ENCODE measurements at regions not wholly inside any gene's neighbourhood (a gene's known extent, or its start where the extent isn't known, plus 50 kb on each side); places are given as distances from the start of the nearest gene placed in this dataset.
A peak's percentile ranks its signal among the peaks of the same experiment; 100 is the strongest.
"Not testable (repeated sequence)": the region's sequence is repeated elsewhere in the genome, so short reads cannot be mapped to it uniquely, and the experiment has no call there.

DNA sequence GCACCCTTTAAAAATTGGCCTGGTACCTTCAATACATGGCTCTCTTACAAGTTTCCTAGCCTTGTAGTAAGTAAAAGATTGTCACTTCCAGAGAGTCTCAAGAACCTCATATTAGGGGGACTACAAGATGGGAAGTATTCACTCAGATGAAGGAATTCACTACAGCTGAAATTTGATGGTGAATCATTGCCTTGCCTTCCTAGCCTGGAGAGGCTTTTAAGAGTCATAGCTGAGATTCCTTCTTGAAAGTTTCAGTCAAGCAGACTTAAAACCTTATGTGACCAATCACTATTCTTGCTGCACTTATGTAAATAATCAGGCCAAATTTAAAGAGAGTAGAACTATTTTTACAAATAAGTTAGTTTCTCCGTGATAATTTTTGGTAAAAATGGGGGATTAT, 451.6 kb downstream of the TRHDE start:
- H3K4me3 Mint-ChIP-seq: no peak overlapping the region

DNA sequence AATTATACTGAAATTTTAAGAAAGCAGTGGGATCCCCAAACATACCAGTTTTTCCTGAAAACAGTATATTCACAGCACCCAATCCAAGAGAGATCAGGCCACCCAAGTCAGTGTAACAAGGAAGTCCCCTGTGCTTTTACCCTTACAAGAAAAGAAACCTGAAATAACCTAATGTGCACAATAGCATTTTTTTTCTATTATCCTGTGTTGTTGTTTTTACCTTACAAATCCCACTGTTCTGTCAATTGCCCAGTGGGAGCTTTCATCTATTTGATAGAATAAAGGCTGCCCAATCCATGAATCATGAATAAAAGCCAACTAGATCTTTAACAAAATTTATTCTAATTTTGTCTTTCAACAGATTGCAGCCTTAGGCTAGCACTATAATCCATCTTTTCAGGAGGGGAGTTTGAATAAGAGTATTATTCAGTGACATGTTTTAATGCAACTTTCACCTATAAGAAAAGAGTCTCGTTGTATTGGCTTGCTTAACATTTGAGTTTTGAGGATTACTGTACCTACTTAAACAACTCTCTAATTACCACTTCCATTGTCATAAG, 457.4 kb downstream of the TRHDE start:
- Mint-ChIP-seq H3K4me3 (no peak overlapping the region), H3K4me1 (no peaks in the 10 kb centered on the region), H3K27me3 (no peaks in the 10 kb centered on the region), H3K9me3 (peaks cover 0 to 3% of the 10 kb centered on the region in 2 donors), H3K27ac (no peak overlapping the region)
- DNase-seq: no peak
- no peak for ATAC-seq

More for the DNA sequence above, 451.6 kb downstream of the TRHDE start:
- DNase-seq: no peak
- H3K9me3 Mint-ChIP-seq: peaks cover 0 to 10% of the 10 kb centered on the region in 2 donors
- ATAC-seq: no peak
- H3K27me3 Mint-ChIP-seq: no peaks in the 10 kb centered on the region
- no peaks in the 10 kb centered on the region for H3K4me1 Mint-ChIP-seq
- no peak overlapping the region for H3K27ac Mint-ChIP-seq

DNA sequence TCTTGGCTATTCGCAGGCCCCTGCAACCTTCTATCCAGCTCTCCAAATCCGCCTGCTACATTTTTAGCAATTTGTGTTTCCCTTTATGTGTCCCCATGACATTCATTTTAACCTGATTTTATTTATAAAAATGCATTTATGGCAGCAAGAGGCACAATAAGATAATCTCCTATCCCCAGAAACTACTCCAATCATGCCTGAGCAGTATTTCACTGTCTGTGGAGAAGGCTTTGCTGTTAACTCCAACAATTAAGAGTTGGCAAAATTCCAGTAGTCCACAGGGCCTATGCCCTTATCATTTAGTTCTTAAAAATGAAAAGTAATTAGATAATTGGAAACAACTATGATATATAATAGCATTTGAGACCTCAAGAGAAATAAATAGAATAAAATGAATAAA, 462.4 kb downstream of the TRHDE start:
- DNase-seq (no peak), ATAC-seq (no peak)
- Mint-ChIP-seq H3K27ac (no peak overlapping the region), H3K9me3 (no peaks in the 10 kb centered on the region), H3K4me1 (no peaks in the 10 kb centered on the region), H3K27me3 (no peaks in the 10 kb centered on the region), H3K4me3 (no peak overlapping the region)

DNA sequence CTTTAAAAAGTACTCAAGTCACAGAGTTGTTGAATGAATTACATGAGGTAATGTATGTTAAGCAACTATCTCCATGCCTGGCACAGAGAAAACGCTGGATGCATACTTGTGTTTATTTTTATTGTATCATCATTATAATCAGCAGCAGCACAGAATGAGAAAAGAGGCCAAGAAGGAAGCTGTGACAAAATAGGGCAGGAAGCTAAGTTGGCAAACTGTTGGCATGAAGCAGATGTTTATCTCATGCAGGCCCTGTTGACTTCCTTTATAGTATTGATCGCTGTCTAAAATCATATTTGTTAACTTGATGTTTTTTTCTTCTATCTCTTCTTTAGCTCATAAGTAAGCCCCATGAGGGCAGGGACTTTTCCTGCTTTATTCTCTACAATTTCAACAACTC, 466.6 kb downstream of the TRHDE start:
- H3K4me3 Mint-ChIP-seq: no peak overlapping the region
- no peak overlapping the region for H3K27ac Mint-ChIP-seq
- H3K4me1 Mint-ChIP-seq: no peaks in the 10 kb centered on the region
- no peaks in the 10 kb centered on the region for H3K27me3 Mint-ChIP-seq
- ATAC-seq: no peak
- no peak for DNase-seq
- H3K9me3 Mint-ChIP-seq: peaks cover 10 to 23% of the 10 kb centered on the region in 2 donors

DNA sequence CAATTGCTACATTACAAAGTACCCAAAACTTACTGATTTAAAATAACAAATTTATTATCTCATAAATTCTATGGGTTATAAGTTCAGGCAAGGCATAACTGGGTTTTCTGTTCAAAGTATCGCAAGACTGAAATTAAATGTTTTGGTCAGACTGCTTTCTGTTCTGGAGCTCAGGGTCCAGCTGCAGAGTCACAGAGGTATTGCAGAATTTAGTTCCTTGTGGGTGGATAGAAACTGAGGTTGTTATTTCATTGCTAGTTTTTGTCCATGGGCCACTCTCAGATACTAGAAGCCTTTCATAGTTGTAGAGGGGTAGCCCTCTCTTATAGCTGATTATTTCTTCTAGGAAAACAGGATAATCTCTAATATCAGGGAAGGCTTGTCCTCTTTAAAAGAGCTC, 467.9 kb downstream of the TRHDE start:
- H3K4me3 Mint-ChIP-seq: no peak overlapping the region
- no peaks in the 10 kb centered on the region for H3K4me1 Mint-ChIP-seq
- no peak for ATAC-seq
- DNase-seq: no peak
- H3K9me3 Mint-ChIP-seq: peaks cover 10 to 23% of the 10 kb centered on the region in 2 donors
- H3K27ac Mint-ChIP-seq: no peak overlapping the region
- no peaks in the 10 kb centered on the region for H3K27me3 Mint-ChIP-seq

DNA sequence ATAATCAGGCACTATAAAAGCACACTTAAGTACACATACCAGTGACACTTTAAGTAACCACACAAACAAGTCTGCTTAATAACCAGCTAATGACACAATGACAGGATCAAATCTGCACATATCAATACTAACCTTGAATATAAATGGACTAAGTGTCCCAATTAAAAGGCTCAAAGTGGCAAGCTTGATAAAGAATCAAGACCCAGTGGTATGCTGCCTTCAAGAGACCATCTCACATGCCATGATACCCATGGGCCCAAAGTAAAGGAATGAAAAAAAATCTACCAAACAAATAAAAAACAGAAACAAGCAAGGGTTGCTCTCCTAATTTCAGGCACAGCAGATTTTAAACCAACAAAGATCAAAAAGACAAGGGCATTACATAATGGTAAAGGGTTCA, 470.4 kb downstream of the TRHDE start:
- peaks cover 10 to 23% of the 10 kb centered on the region in 2 donors for H3K9me3 Mint-ChIP-seq
- DNase-seq (no peak), ATAC-seq (no peak)
- no peaks in the 10 kb centered on the region for H3K27me3 Mint-ChIP-seq
- H3K27ac Mint-ChIP-seq: no peak overlapping the region
- no peaks in the 10 kb centered on the region for H3K4me1 Mint-ChIP-seq
- H3K4me3 Mint-ChIP-seq: no peak overlapping the region

DNA sequence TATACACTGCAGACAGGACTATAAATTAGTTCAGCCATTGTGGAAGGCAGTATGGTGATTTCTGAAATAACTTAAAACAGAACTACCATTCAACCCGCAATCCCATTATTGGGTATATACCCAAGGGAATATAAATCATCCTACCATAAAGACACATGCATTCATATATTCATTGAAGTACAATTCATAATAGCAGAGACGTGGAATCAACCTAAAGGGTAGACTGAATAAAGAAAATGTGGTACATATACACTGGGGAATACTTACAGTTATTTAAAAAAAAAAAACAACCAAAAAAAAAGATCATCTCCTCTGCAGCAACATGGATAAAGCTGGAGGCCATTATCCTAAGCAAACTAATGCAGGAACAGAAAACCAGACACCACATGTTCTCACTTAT, 473.9 kb downstream of the TRHDE start:
- no peaks in the 10 kb centered on the region for H3K4me1 Mint-ChIP-seq
- no peak overlapping the region for H3K4me3 Mint-ChIP-seq
- no peak for ATAC-seq
- DNase-seq: no peak
- H3K27ac Mint-ChIP-seq: peak overlapping the region in 1 of 2 donors; percentile 19
- H3K27me3 Mint-ChIP-seq: no peaks in the 10 kb centered on the region
- H3K9me3 Mint-ChIP-seq: peaks cover 17 to 18% of the 10 kb centered on the region in 2 donors

DNA sequence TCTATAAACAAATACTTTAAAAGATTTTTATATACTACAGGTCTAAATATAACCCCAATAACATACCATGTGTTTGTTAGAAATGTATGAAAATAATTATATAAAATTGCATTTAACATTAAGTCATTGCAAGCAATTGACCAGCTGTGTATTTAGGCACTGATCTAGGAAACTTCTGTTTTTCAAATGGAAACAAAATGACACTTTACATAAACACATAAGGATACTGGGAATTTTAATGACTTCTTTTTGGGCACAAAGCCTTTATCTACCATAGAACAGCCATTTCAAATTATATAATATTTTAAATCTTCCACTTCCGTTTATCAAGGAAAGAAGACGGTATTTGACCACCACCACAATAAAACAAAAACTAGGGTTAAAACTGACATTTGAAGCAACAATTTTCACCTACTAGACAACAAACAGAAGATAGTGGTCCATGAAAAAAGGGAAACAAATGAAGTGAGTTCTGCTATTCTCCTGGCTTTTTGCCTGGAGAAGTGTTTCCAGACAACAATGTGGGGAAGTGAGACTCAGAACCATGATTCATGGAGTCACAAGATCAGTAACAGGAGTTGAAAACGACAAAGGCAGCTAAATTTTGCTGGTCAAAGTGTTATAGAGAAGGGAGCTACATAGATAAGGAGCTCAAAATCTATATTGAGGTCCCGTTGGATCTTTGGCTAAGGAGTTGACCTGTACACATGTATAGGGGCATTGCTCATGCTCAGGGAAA, 475.1 kb downstream of the TRHDE start:
- no peak for DNase-seq
- Mint-ChIP-seq H3K9me3 (peaks cover 8 to 15% of the 10 kb centered on the region in 2 donors), H3K4me1 (no peaks in the 10 kb centered on the region), H3K27ac (no peak overlapping the region), H3K27me3 (no peaks in the 10 kb centered on the region), H3K4me3 (no peak overlapping the region)
- ATAC-seq: no peak

DNA sequence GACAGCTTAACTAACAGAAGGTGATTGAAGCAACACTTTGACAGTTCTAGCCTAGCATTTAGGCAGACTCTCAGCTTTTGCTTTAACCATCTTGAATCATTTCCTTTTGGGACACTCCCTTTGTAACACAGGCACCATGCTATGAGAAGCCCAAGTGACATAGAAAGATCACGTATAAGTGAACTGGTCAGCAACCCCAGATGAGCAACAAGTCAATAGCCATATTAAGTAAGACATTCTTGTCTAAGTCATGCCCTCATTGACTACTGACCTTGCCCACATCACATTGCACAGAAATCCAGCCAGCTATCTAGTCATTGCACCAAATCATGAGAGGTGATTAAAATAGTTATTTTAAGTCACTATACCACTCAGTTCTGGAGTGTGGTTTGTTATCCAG, 476.8 kb downstream of the TRHDE start:
- Mint-ChIP-seq H3K27ac (no peak overlapping the region), H3K27me3 (no peaks in the 10 kb centered on the region)

DNA sequence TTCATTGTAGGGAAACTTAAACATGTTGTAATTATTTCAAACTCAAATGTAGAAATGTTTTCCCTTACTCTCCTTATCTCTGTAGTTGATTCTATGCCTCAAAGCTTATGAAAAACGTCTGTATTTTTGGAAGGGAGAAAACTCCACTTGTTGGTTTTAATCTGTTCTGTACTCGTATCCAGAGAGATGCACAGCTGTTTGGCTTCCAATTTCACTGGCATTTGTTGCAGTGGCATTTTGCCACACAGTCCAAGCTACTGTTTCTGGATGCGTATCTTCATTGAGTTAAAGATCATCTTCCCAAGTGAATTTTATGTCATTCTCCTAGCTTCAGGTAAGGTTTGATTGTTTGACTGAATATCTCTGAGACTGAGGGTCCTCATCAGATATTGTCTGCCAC, 481.4 kb downstream of the TRHDE start:
- H3K4me1 Mint-ChIP-seq: no peaks in the 10 kb centered on the region
- DNase-seq: no peak
- H3K4me3 Mint-ChIP-seq: no peak overlapping the region

More for the DNA sequence above, 476.8 kb downstream of the TRHDE start:
- Mint-ChIP-seq H3K4me3 (no peak overlapping the region), H3K9me3 (peaks cover 0 to 7% of the 10 kb centered on the region in 2 donors), H3K4me1 (no peaks in the 10 kb centered on the region)
- DNase-seq: no peak
- ATAC-seq: no peak

DNA sequence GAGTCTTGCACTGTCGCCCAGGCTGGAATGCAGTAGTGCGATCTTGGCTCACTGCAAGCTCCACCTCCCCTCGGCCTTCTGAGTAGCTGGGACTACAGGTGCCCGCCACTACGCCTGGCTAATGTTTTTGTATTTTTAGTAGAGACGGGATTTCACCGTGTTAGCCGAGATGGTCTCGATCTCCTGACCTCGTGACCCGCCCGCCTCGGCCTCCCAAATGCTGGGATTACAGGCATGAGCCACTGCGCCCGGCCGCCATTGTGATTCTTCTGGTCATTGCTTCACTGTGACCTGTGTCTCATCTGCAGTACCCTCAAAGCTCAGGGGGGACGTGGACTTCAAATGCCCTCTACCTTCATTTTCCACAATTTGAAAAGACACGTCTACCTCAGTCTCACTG, 481.9 kb downstream of the TRHDE start:
- H3K27me3 Mint-ChIP-seq, ATAC-seq, H3K4me1 Mint-ChIP-seq, H3K27ac Mint-ChIP-seq, H3K4me3 Mint-ChIP-seq, DNase-seq: not testable (repeated sequence)
- peaks cover 17 to 24% of the 10 kb centered on the region in 2 donors for H3K9me3 Mint-ChIP-seq

More for the DNA sequence above, 481.4 kb downstream of the TRHDE start:
- no peak for ATAC-seq
- Mint-ChIP-seq H3K27ac (no peak overlapping the region), H3K27me3 (no peaks in the 10 kb centered on the region), H3K9me3 (peaks cover 13 to 19% of the 10 kb centered on the region in 2 donors)

DNA sequence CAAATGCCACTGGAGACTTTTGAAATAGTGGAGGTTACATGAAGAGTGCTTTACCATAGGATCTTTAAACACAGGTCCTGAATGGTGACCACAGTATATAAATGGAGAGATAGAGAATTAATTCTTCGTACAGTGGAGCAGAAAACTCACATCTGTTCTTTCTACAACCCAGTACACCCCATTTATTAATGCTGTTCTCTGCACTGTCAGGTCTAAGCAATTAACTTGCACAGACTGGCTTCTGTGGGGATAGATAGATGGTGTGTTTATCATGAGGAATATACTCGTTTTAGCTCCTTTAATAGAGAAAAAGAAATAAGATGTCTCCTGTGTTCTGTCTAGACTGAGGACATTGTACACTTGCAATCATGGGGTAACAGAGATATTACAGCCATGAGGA, 494.3 kb downstream of the TRHDE start:
- no peak overlapping the region for H3K27ac Mint-ChIP-seq

DNA sequence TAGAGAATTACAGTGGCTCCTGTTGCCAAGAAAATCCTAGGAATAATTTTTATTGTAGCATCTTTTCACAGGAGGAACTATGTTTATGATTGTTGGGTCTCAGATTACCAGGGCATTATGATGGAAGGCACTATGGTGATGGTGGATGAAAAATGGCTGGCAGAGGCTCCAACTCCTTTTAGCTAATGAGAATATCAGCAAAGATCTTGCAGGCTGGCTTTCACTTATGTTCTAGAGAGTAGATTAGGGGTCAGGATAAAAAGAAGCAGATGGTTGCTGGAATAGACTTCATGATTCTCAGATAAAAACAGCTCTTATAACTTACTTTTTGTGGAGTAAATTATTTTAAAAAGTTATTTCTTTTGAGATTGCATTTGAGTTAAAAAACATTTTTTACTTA, 501.9 kb downstream of the TRHDE start:
- H3K4me1 Mint-ChIP-seq: no peaks in the 10 kb centered on the region
- no peak overlapping the region for H3K27ac Mint-ChIP-seq
- no peak for ATAC-seq
- H3K4me3 Mint-ChIP-seq: no peak overlapping the region
- DNase-seq: no peak
- H3K27me3 Mint-ChIP-seq: no peaks in the 10 kb centered on the region
- peaks cover 0 to 9% of the 10 kb centered on the region in 2 donors for H3K9me3 Mint-ChIP-seq

More for the DNA sequence above, 494.3 kb downstream of the TRHDE start:
- peaks cover 7 to 17% of the 10 kb centered on the region in 2 donors for H3K9me3 Mint-ChIP-seq
- DNase-seq: no peak
- H3K4me3 Mint-ChIP-seq: no peak overlapping the region
- no peaks in the 10 kb centered on the region for H3K4me1 Mint-ChIP-seq
- no peaks in the 10 kb centered on the region for H3K27me3 Mint-ChIP-seq
- ATAC-seq: no peak

DNA sequence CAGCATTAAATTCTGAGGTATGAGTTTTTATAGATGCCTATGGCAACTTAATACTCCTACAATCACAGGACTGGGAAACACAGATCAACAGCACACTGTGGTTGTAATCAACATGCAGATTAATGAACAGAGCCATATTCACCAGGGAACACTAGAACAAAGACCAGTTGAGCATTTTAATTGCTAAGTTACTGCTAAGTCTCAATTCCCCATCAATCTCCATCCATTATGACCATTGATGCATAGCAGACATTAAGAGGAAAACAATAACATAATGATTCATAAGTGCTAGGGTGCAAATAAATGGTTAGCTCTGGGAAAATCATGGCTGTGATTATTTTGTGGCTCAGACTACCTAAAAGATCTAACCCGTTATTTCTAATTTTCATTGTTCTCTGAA, 505.6 kb downstream of the TRHDE start:
- DNase-seq (no peak), ATAC-seq (no peak)
- peaks cover 6 to 9% of the 10 kb centered on the region in 2 donors for H3K9me3 Mint-ChIP-seq
- no peaks in the 10 kb centered on the region for H3K27me3 Mint-ChIP-seq
- no peaks in the 10 kb centered on the region for H3K4me1 Mint-ChIP-seq
- no peak overlapping the region for H3K4me3 Mint-ChIP-seq
- no peak overlapping the region for H3K27ac Mint-ChIP-seq

DNA sequence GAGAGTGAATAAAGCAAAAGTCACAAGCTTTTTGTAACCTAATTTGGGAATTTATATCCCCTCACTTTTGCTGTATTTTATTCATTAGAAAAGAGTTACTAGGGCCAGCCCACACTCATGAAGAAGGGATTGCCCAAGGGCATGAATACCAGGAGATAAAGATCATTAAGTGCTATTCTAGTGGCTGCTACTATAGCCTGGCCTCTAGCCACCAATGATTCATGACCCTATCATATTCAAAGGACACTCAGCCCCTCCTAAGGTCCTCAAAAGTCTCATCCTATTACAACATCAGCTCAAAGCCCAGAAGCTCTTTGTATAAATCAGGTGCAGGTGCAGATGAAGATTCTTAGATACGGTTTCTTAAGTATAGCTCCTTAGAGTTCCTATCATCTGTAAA, 518.1 kb downstream of the TRHDE start:
- peaks cover 8 to 11% of the 10 kb centered on the region in 2 donors for H3K9me3 Mint-ChIP-seq

DNA sequence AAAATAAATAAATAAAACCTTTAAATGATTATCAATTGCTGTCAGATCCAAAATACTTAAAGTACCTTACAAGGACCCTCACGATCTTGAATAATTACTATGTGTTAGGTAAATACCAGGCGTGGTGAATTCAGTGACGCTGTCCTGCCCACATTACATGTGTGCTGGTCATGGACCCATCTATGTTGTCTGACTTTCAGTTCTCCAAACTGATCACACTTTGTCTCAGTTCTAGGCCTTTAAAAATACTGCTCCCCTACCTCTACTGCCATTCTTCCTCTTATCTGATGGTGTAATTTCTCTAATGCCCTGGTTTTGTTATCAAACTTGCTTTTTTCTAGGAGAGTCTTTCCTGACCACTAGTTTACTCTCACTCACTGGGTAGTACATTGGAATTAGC, 520.7 kb downstream of the TRHDE start:
- DNase-seq (no peak), ATAC-seq (no peak)
- Mint-ChIP-seq H3K4me3 (no peak overlapping the region), H3K9me3 (peaks cover 8 to 11% of the 10 kb centered on the region in 2 donors), H3K4me1 (no peaks in the 10 kb centered on the region), H3K27ac (peak overlapping the region in 1 of 2 donors; percentile 42), H3K27me3 (no peaks in the 10 kb centered on the region)

More for the DNA sequence above, 518.1 kb downstream of the TRHDE start:
- no peaks in the 10 kb centered on the region for H3K27me3 Mint-ChIP-seq
- H3K4me1 Mint-ChIP-seq: no peaks in the 10 kb centered on the region
- no peak overlapping the region for H3K4me3 Mint-ChIP-seq
- ATAC-seq (no peak), DNase-seq (no peak)
- no peak overlapping the region for H3K27ac Mint-ChIP-seq

Data from stimulated activated naive CD8-positive, alpha-beta T cell treated with anti-CD3 and anti-CD28 coated beads, Interleukin-15, amount 100 ng/mL, for 72 hours (primary cell).